ENCODE measurements at regions not wholly inside any gene's neighbourhood (a gene's known extent, or its start where the extent isn't known, plus 50 kb on each side); places are given as distances from the start of the nearest gene placed in this dataset.

GRCh38 chr5:67577424-67577823, 380.8 kb upstream of the CD180 start:
- no peak for TF ChIP-seq YY1 (IDR thresholded peaks at IDR 0.05; ENCODE audit: low read depth)
- TF ChIP-seq CHD2 (IDR thresholded peaks at IDR 0.05; ENCODE audit: low read length, partially characterized antibody), result no peak
- TF ChIP-seq, protein P1, sequence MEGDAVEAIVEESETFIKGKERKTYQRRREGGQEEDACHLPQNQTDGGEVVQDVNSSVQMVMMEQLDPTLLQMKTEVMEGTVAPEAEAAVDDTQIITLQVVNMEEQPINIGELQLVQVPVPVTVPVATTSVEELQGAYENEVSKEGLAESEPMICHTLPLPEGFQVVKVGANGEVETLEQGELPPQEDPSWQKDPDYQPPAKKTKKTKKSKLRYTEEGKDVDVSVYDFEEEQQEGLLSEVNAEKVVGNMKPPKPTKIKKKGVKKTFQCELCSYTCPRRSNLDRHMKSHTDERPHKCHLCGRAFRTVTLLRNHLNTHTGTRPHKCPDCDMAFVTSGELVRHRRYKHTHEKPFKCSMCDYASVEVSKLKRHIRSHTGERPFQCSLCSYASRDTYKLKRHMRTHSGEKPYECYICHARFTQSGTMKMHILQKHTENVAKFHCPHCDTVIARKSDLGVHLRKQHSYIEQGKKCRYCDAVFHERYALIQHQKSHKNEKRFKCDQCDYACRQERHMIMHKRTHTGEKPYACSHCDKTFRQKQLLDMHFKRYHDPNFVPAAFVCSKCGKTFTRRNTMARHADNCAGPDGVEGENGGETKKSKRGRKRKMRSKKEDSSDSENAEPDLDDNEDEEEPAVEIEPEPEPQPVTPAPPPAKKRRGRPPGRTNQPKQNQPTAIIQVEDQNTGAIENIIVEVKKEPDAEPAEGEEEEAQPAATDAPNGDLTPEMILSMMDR (IDR thresholded peaks at IDR 0.05), result no peak
- no peak for TF ChIP-seq EP300 (IDR thresholded peaks at IDR 0.05; ENCODE audit: borderline replicate concordance in 1 of 2, low read depth in 1 of 2, low read length in 1 of 2)
- TF ChIP-seq, protein P2, sequence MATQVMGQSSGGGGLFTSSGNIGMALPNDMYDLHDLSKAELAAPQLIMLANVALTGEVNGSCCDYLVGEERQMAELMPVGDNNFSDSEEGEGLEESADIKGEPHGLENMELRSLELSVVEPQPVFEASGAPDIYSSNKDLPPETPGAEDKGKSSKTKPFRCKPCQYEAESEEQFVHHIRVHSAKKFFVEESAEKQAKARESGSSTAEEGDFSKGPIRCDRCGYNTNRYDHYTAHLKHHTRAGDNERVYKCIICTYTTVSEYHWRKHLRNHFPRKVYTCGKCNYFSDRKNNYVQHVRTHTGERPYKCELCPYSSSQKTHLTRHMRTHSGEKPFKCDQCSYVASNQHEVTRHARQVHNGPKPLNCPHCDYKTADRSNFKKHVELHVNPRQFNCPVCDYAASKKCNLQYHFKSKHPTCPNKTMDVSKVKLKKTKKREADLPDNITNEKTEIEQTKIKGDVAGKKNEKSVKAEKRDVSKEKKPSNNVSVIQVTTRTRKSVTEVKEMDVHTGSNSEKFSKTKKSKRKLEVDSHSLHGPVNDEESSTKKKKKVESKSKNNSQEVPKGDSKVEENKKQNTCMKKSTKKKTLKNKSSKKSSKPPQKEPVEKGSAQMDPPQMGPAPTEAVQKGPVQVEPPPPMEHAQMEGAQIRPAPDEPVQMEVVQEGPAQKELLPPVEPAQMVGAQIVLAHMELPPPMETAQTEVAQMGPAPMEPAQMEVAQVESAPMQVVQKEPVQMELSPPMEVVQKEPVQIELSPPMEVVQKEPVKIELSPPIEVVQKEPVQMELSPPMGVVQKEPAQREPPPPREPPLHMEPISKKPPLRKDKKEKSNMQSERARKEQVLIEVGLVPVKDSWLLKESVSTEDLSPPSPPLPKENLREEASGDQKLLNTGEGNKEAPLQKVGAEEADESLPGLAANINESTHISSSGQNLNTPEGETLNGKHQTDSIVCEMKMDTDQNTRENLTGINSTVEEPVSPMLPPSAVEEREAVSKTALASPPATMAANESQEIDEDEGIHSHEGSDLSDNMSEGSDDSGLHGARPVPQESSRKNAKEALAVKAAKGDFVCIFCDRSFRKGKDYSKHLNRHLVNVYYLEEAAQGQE (IDR thresholded peaks at IDR 0.05; ENCODE audit: low read depth, low read length), result no peak
- TF ChIP-seq RAD21 (IDR thresholded peaks at IDR 0.05; ENCODE audit: low read length), result no peak
